ENCODE measurements at regions not wholly inside any gene's neighbourhood (a gene's known extent, or its start where the extent isn't known, plus 50 kb on each side); places are given as distances from the start of the nearest gene placed in this dataset.

- Histone ChIP-seq H3K27ac (peak overlapping the region; percentile 88), H3K4me1 (ENCODE audit: control insufficient read depth in 1 of 2, insufficient read depth in 1 of 2, low read depth in 1 of 2, low read length in 1 of 2) (peaks cover 52 to 53% of the 10 kb centered on the region in 2 experiments), H3K9me3 (peaks cover 6% of the 10 kb centered on the region), H3K4me3 (ENCODE audit: low read depth in 1 of 2, low read length in 1 of 2) (no peak overlapping the region), H3K27me3 (no peaks in the 10 kb centered on the region), H3K36me3 (no peaks in the 10 kb centered on the region)
- TF ChIP-seq CTCF (IDR thresholded peaks at IDR 0.05), result no peak
Measured at GRCh38 chr2:175465101-175465500, 283.6 kb upstream of the ATP5MC3 start.

GRCh38 chr2:175464311-175464670 is 282.8 kb upstream of the ATP5MC3 start:
- peaks cover 6% of the 10 kb centered on the region for H3K9me3 ChIP-seq
- no peaks in the 10 kb centered on the region for H3K36me3 ChIP-seq
- H3K4me1 ChIP-seq (ENCODE audit: control insufficient read depth in 1 of 2, insufficient read depth in 1 of 2, low read depth in 1 of 2, low read length in 1 of 2), result peaks cover 58 to 59% of the 10 kb centered on the region in 2 experiments
- H3K27me3 ChIP-seq, result no peaks in the 10 kb centered on the region
- peak overlapping the region; percentile 38 to 42 for H3K4me3 ChIP-seq (ENCODE audit: low read depth in 1 of 2, low read length in 1 of 2)
- peak overlapping the region; percentile 88 for H3K27ac ChIP-seq
- TF ChIP-seq CTCF (IDR thresholded peaks at IDR 0.05), result no peak

GRCh38 chr2:175463589-175464310 is 282.2 kb upstream of the ATP5MC3 start:
- Histone ChIP-seq H3K9me3 (peaks cover 6% of the 10 kb centered on the region), H3K4me3 (ENCODE audit: low read depth in 1 of 2, low read length in 1 of 2) (peak overlapping the region; percentile 38 to 42), H3K27ac (peak overlapping the region; percentile 88), H3K36me3 (no peaks in the 10 kb centered on the region), H3K4me1 (ENCODE audit: control insufficient read depth in 1 of 2, insufficient read depth in 1 of 2, low read depth in 1 of 2, low read length in 1 of 2) (peaks cover 62 to 64% of the 10 kb centered on the region in 2 experiments), H3K27me3 (no peaks in the 10 kb centered on the region)
- no peak for TF ChIP-seq CTCF (IDR thresholded peaks at IDR 0.05)

- Histone ChIP-seq H3K4me3 (ENCODE audit: low read depth in 1 of 2, low read length in 1 of 2) (peak overlapping the region; percentile 38 to 42), H3K9me3 (peaks cover 4% of the 10 kb centered on the region), H3K4me1 (ENCODE audit: control insufficient read depth in 1 of 2, insufficient read depth in 1 of 2, low read depth in 1 of 2, low read length in 1 of 2) (peaks cover 68 to 70% of the 10 kb centered on the region in 2 experiments), H3K27ac (peak overlapping the region; percentile 88), H3K27me3 (no peaks in the 10 kb centered on the region), H3K36me3 (no peaks in the 10 kb centered on the region)
- TF ChIP-seq CTCF (IDR thresholded peaks at IDR 0.05), result no peak
Measured at GRCh38 chr2:175463169-175463568, 281.7 kb upstream of the ATP5MC3 start.

DNA sequence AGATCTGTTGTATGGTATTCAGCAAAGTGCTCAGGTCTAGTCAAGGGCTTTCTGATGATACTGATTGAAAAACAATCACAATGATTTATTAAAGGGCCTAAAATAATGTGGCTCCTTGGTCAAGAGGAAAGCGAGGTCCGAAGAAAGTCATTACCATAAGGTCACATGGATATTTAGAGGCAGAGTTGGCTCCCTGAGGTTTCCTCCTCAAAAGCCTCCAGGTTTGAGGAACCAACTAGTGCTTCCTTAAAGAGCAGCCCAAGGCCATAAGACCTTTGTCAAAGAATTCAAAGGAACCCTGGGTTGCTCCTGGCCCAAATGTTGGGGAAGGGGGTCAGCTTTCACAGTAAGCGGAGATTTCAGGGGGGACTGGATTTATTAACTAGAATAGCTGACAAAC is 280.7 kb upstream of the ATP5MC3 start:
- H3K36me3 ChIP-seq, result no peaks in the 10 kb centered on the region
- H3K27me3 ChIP-seq, result no peaks in the 10 kb centered on the region
- TF ChIP-seq CTCF (IDR thresholded peaks at IDR 0.05), result no peak
- peak overlapping the region; percentile 88 for H3K27ac ChIP-seq
- H3K4me1 ChIP-seq (ENCODE audit: control insufficient read depth in 1 of 2, insufficient read depth in 1 of 2, low read depth in 1 of 2, low read length in 1 of 2), result peaks cover 77 to 79% of the 10 kb centered on the region in 2 experiments
- H3K4me3 ChIP-seq (ENCODE audit: low read depth in 1 of 2, low read length in 1 of 2), result peak overlapping the region in 1 of 2 experiments; percentile 7
- peaks cover 4% of the 10 kb centered on the region for H3K9me3 ChIP-seq
